ENCODE measurements at regions not wholly inside any gene's neighbourhood (a gene's known extent, or its start where the extent isn't known, plus 50 kb on each side); places are given as distances from the start of the nearest gene placed in this dataset.

GRCh38 chr16:79523971-79524370, 76.6 kb downstream of the MAF start:
- TF ChIP-seq, protein P1, sequence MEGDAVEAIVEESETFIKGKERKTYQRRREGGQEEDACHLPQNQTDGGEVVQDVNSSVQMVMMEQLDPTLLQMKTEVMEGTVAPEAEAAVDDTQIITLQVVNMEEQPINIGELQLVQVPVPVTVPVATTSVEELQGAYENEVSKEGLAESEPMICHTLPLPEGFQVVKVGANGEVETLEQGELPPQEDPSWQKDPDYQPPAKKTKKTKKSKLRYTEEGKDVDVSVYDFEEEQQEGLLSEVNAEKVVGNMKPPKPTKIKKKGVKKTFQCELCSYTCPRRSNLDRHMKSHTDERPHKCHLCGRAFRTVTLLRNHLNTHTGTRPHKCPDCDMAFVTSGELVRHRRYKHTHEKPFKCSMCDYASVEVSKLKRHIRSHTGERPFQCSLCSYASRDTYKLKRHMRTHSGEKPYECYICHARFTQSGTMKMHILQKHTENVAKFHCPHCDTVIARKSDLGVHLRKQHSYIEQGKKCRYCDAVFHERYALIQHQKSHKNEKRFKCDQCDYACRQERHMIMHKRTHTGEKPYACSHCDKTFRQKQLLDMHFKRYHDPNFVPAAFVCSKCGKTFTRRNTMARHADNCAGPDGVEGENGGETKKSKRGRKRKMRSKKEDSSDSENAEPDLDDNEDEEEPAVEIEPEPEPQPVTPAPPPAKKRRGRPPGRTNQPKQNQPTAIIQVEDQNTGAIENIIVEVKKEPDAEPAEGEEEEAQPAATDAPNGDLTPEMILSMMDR (IDR thresholded peaks at IDR 0.05) = no peak
- TF ChIP-seq POLR2A (IDR thresholded peaks at IDR 0.05) = no peak
- no peak for TF ChIP-seq EP300 (IDR thresholded peaks at IDR 0.05)

Data from tibial nerve (tissue), 4 donors.